Right lobe of liver (tissue), 6 donors: ENCODE measurements at regions not wholly inside any gene's neighbourhood (a gene's known extent, or its start where the extent isn't known, plus 50 kb on each side); places are given as distances from the start of the nearest gene placed in this dataset.
A peak's percentile ranks its signal among the peaks of the same experiment; 100 is the strongest.

Experiments used
- ATAC-seq, 4 donors: fragments of 200-7000 bp; cut with Tn5 transposase; one replicate each; pipeline ENCODE4 v1.9.1; 2020; ENCODE audit warnings: mild to moderate bottlenecking in 4 of 4, moderate library complexity in 4 of 4
- DNase-seq, 3 donors: peaks; one replicate each; pipeline ENCODE4 v3.0.0-alpha.2; 2020
- H3K27ac ChIP-seq, 3 donors: fragments of 200-600 bp; one replicate each; pipeline ENCODE4 v1.8.0; 2022
- H3K27me3 ChIP-seq, 2 donors: fragments of 200-600 bp; one replicate each; pipeline ENCODE4 v1.8.0; 2022
- H3K36me3 ChIP-seq, 4 donors: fragments of 200-600 bp; sonication (generic) in 1 of 4; one replicate each; pipeline versions ENCODE4 v1.5.1 to v1.8.0; 2017 to 2022; ENCODE audit warnings: control low read depth in 1 of 4
- H3K4me1 ChIP-seq, 4 donors: fragments of 200-600 bp; sonication (generic) in 1 of 4; one replicate each; pipeline versions ENCODE4 v1.5.1 to v1.8.0; 2017 to 2022; ENCODE audit warnings: control low read depth in 1 of 4
- H3K4me3 ChIP-seq, 3 donors: fragments of 200-600 bp; one replicate each; pipeline ENCODE4 v1.8.0; 2022
- H3K9me3 ChIP-seq, 4 donors: fragments of 200-600 bp; sonication (generic) in 1 of 4; one replicate each; pipeline versions ENCODE4 v1.5.1 to v1.8.0; 2017 to 2022; ENCODE audit warnings: control low read depth in 1 of 4
- POLR2A ChIP-seq: fragments of 450-650 bp; IDR thresholded peaks from one replicate; pipeline ENCODE4 v1.6.1; 2017; ENCODE audit warnings: antibody characterized with exemption, mild to moderate bottlenecking
- WGBS: methylation state at CpG from one replicate; pipeline ENCODE4 v1.1.6; 2018; ENCODE audit warnings: low coverage, low lambda C conversion rate; ENCODE audit not compliant: insufficient coverage; ENCODE audit errors: missing lambda C conversion rate; 5-methylcytosine and 5-hydroxymethylcytosine counted together
- intact Hi-C, 2 donors: fragments of 100-400 bp; cut with DNase I; formaldehyde crosslinking; loops; one replicate each; pipeline versions ENCODE4 v1.11.2 to v1.14.1; 2022
- TF ChIP-seq, protein P1 (sequence below), 4 donors: fragments of 200-600 bp in 3 of 4; fragments of 450-650 bp in 1 of 4; IDR thresholded peaks; one replicate each; pipeline versions ENCODE4 v1.5.1 to v1.8.0; 2016 to 2022; ENCODE audit warnings: antibody characterized with exemption in 4 of 4, mild to moderate bottlenecking in 2 of 4
- donor health status: DM: no; HTN: yes; CAD: no.
- donor health status: DM: no; HTN: no; CAD: no.
- donor health status: DM: no; HTN: no; CAD: no.
- donor health status: DM: no; HTN: yes; CAD: no.
- donor health status: DM: no; HTN: yes; CAD: no.

DNA sequence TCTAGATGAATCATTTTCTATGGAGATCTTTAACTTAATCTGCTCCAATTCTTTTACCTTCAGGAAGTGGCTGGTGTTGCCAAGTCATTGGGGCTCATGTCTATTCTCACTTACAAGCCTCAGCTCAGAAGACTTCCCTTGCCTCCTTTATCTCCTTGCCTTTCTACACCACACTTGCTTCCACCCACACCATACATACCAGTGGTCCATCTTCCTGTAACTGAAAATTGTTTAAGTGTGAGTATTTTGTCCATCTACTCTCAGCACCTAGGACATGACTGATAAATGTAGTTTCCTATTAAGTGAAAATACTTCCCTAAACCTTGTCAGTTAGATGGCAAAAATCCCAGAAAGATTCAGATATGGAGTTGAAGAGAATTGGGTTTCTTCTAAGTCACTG lies 199.7 kb upstream of the CPNE8 start:
- Histone ChIP-seq H3K4me1 (peaks cover 0 to 4% (median 0%) of the 10 kb centered on the region in 4 donors), H3K4me3 (no peak overlapping the region), H3K9me3 (no peaks in the 10 kb centered on the region), H3K27ac (no peak overlapping the region), H3K27me3 (no peaks in the 10 kb centered on the region), H3K36me3 (no peaks in the 10 kb centered on the region)
- intact Hi-C loops = no loop called here
- ATAC-seq = no peak
- DNase-seq = no peak
- TF ChIP-seq, protein P1, sequence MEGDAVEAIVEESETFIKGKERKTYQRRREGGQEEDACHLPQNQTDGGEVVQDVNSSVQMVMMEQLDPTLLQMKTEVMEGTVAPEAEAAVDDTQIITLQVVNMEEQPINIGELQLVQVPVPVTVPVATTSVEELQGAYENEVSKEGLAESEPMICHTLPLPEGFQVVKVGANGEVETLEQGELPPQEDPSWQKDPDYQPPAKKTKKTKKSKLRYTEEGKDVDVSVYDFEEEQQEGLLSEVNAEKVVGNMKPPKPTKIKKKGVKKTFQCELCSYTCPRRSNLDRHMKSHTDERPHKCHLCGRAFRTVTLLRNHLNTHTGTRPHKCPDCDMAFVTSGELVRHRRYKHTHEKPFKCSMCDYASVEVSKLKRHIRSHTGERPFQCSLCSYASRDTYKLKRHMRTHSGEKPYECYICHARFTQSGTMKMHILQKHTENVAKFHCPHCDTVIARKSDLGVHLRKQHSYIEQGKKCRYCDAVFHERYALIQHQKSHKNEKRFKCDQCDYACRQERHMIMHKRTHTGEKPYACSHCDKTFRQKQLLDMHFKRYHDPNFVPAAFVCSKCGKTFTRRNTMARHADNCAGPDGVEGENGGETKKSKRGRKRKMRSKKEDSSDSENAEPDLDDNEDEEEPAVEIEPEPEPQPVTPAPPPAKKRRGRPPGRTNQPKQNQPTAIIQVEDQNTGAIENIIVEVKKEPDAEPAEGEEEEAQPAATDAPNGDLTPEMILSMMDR (IDR thresholded peaks at IDR 0.05) = no peak
- TF ChIP-seq POLR2A = no peak

DNA sequence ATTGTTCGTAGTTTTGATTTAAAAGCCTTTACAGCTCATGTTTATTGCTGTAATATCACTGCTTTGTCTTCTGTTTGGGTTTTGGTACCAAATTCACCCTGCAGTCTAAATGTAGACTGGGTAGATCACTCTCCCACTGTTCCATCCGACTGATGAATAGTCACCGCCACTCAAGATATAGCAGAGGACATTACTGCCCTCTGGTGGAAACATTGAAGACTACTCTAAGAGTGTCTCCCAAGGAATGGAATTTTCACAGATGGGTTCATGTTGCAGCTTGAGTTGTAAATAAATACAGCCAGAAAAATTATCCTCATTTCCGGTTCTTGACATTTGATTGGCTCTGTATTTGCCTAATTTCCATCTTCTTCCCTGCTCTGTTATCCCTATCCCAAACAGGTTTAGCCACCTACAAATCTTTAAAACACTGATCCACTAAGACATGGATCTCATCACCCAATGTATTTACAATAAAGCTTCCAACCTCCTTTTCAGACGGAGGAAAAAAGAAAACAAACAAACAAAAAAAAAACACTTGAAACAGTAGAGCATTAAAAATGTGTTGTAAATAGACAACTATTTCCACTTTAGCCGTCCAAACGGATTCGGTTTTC lies 198.3 kb upstream of the CPNE8 start:
- Histone ChIP-seq H3K4me1 (peaks cover 0 to 4% (median 0%) of the 10 kb centered on the region in 4 donors), H3K27me3 (no peaks in the 10 kb centered on the region), H3K4me3 (no peak overlapping the region), H3K9me3 (no peaks in the 10 kb centered on the region), H3K36me3 (no peaks in the 10 kb centered on the region), H3K27ac (no peak overlapping the region)
- no peak for DNase-seq
- intact Hi-C loops = no loop called here
- TF ChIP-seq, protein P1 (IDR thresholded peaks at IDR 0.05) = peak; percentile 72 to 83 (median 82)
- no peak for TF ChIP-seq POLR2A
- 20% methylated on average over 8 of the region's 8 CpGs for WGBS
- peak; percentile 97 to 98 (median 98) for ATAC-seq

DNA sequence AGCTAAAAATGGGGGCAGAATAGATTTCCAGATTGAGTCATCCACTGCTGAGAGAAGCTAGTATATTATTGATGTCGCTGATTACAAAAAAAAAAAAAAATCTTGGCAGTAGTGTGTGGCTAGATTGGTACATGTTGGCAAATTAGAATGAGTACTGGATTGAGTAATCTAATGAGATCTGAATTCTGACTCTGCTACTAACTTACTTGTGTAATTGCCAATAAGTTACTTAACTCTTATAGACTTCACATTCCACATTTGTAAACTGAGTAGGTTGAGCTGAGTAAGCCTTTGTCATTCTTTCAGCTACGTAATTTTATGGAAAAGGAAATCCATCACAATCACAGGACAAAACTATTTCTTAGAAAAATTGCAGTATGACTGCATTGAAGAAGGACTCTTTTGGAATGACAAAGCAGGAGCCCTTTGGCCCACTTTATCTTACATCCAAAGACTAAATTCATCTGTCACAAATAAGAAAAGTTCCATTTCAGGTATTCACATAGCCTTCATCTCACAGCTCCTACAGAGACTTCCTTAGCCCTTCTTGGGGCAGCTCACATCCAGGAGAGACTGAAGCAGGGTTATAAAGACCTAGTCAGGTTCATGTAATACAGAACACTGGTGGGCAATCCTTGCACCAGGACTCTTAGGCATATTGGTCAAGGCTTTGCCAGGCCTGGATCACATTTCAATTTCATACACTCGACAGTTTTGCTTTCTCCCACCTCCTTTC lies 197.3 kb upstream of the CPNE8 start:
- ATAC-seq (peak in 3 of 4 donors; percentile 59 to 83 (median 79)), DNase-seq (no peak)
- Histone ChIP-seq H3K9me3 (no peaks in the 10 kb centered on the region), H3K27me3 (no peaks in the 10 kb centered on the region), H3K27ac (no peak overlapping the region), H3K4me1 (peaks cover 0 to 4% (median 0%) of the 10 kb centered on the region in 4 donors), H3K36me3 (no peaks in the 10 kb centered on the region), H3K4me3 (no peak overlapping the region)
- intact Hi-C loops = no loop called here
- TF ChIP-seq, protein P1 (IDR thresholded peaks at IDR 0.05) = no peak
- no peak for TF ChIP-seq POLR2A
- WGBS = 48% methylated on average over 3 of the region's 3 CpGs

DNA sequence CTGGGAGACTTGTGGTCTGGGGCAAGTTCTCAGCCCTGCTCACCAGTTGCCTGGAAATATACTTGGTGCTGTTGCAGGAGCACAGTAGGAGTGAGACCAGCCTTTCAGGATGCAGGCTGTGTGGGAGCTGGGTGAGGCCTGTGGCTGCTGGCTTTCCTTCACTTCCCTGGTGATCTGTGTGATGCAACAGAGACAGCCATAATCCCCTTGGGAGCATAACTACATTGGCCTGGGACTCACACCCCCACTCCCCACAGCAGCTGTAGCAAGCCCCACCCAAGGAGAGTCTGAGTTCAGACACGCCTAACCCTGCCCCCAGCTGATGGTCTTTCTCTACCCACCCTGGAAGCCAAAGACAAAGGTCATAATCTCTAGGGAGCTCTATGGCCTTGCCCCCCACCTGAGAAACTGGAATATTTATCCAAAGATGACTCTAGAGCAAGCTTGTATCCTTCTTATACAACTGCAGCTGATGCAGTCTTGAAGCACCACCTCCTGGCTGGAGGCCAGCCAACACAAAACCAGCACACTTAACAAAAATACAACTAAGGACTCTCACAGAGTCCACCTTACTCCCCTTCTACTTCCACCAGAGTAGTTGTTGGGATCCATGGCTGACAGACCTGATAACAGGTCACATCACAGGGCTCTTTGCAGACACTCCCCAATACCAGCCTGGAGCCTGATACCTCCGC lies 190.4 kb upstream of the CPNE8 start:
- intact Hi-C loops = loop anchor here in 1 of 2 donors (10.0 kb wide), 1 partner anchor 181 kb away; no protein-coding TSS in a partner anchor
- H3K27me3 ChIP-seq = peaks cover 0 to 5% of the 10 kb centered on the region in 2 donors
- TF ChIP-seq, protein P1 (IDR thresholded peaks at IDR 0.05) = no peak
- TF ChIP-seq POLR2A = no peak
- no peak overlapping the region for H3K4me3 ChIP-seq
- H3K9me3 ChIP-seq = no peaks in the 10 kb centered on the region
- H3K36me3 ChIP-seq = no peaks in the 10 kb centered on the region
- DNase-seq (no peak), ATAC-seq (no peak)
- 33% methylated on average over 1 of the region's 2 CpGs for WGBS
- no peak overlapping the region for H3K27ac ChIP-seq
- no peaks in the 10 kb centered on the region for H3K4me1 ChIP-seq
